ENCODE measurements at regions not wholly inside any gene's neighbourhood (a gene's known extent, or its start where the extent isn't known, plus 50 kb on each side); places are given as distances from the start of the nearest gene placed in this dataset.
"Not testable (repeated sequence)": the region's sequence is repeated elsewhere in the genome, so short reads cannot be mapped to it uniquely, and the experiment has no call there.

DNA sequence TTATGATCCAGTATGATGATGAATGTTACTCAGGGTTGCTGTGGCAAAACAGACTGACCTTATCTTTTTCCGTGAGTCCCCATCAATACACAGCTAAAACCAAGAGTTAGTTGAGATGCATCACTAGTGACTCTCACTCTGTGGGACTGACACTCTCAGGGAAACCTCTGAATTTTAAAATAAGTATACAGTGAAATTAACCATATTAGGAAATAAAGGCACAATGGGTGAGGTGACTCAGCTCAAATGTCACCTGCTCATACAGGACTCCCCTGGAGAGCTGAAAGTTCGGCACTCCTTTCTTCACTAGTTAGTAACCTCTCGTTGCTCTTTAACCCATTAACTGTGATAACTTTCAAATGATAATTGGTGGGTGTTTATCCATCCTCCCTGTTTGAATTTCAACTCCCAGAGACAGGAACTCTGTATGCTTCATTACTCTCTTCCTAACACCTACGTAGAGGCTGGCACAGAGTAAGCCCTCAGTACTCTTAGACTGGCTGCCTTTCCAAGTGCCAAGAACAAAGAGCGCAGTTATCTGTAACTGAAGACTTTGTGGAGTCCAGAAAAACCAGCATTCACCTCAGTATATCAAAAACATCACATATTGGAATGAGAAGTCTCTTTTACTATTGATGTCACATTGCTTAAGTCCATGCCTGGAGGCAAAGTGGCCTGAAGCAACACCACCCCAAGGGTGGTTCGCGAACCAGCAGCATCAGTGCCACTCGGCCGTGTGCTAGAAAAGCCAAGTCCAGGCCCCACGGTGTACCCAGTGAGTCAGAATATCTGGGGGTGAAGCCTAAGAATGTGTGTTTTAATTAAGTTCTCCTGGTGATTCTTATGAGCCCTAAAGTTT, 91.1 kb downstream of the NIBAN1 start:
- no peak for DNase-seq

DNA sequence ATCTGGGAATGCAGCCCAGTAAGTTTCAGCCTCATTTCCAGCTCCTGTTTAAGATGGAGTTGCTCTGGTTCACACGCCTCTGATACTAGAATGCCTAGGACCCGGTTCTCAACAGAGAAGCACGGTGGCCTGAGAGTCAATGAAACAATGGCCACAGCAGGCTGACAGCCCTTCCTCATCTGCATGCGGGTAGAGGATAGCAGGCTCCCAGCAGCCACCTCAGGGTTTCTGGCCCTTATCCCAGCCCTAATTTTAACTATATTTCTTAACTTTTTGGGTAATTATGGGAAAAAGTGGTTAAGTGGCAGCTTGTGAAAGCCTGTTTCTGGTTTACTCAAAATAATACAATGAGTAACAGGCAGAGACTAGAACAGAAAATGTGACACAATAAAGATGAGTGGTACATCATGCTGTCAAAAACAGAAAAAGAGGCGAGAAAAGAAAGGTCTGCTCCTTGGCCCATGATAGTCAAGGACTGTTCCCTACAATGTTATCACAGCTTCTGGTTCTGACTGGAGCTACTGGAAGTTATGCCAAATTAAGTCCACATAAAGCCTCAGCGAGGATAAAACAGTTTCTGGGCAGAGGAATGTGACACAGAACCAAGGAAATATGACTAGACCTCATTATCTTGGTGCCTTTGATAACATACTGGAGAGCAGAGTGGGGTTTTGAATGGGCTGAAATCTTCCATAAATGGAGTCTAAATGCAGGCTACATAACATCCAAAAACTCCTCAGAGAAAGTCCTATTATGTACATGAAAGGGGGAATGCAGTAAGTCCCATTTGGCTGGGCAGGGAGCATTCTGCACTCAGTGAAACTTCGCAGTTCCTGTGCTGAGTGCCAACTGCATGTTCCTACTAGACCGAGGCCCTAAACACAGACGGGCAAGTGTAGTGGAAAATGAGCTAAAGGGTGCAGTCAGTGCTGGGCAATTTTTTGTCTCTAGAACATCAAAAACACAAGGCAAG, 92.1 kb downstream of the NIBAN1 start:
- no peak for DNase-seq

GRCh38 chr1:184879876-184880557, 94.3 kb downstream of the NIBAN1 start:
- no peak for DNase-seq

DNA sequence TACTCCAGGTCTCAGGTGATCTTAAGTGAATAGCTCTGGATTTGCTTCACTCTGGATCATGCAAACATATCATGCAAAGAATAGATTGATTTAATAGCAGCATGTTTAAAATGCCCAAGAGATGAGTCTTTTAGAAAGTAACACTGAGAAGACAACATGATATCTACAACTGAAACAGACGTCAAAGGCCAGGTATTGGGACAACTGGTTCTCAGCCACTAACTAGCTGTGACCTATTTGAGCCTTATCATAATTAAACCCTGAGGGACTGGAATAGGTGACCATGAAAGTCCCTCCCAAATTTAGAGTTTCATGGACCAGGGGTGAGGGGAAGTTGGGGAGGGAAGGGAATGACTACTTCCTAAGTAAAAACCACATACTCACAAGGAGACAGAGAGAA, 95.7 kb downstream of the NIBAN1 start:
- no peak for DNase-seq

DNA sequence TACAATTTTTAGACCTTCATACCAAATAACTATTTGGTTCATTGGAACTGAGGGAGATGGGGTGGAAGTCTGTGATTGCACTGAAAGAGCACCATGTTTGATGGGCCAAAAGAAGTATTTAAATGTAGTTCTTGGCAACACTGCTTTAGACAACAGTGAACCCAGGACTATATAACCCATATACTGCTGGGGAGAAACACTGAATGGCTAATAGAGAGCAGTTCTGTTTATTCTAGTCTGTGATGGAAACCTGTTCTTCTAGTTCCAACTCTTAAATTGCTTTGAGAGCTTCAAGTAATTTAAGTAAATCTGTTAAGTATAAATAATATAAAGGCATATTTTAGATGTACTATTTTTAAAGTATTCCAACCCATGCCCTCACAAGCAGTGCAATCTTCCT, 96.3 kb downstream of the NIBAN1 start:
- DNase-seq = no peak

GRCh38 chr1:184876015-184876414, 98.3 kb downstream of the NIBAN1 start:
- not testable (repeated sequence) for DNase-seq

GRCh38 chr1:184875218-184875617, 99.1 kb downstream of the NIBAN1 start:
- no peak for DNase-seq

GRCh38 chr1:184870319-184870718, 104.0 kb downstream of the NIBAN1 start:
- DNase-seq = no peak

GRCh38 chr1:184867866-184868689, 106.2 kb downstream of the NIBAN1 start:
- DNase-seq = no peak

DNA sequence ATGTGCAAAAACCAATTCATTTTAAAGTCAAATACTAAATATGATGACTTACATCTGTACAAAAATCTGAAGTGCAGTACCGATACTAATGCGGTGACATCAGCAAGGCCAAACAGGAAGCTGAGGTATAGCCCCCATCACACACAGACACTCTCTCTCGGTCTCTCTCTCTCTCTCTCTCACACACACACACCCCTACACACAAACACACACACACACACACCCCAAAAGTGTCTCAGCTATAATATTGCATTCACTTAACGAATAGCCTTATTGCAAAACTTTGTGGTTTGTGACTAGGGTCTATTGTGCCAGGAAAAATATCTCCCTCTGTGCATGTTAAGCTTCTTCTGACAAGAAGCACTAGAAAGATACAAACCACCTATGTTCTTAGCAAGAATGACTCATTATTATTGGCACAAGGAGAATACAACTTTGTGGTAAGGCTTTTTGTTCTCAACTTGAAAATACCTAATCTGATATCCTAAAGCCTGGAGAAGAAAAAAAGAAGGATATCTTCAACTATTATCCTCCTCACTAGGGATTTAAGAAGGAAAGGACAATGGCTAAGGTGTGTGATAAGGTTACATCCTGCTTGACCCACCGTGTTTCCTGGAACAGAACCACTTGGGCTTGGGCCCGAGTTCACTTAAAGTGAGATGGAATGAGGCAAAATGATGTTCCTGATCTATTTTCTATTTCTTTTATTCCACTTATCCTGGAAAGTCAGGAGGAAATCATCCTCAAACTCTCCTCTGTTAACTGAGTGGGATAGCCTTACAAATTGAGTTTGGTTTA, 107.1 kb downstream of the NIBAN1 start:
- DNase-seq = peak; percentile 69

GRCh38 chr1:184866586-184866985, 107.7 kb downstream of the NIBAN1 start:
- no peak for DNase-seq

- no peak for DNase-seq
Measured at GRCh38 chr1:184865831-184866230, 108.5 kb downstream of the NIBAN1 start.

DNA sequence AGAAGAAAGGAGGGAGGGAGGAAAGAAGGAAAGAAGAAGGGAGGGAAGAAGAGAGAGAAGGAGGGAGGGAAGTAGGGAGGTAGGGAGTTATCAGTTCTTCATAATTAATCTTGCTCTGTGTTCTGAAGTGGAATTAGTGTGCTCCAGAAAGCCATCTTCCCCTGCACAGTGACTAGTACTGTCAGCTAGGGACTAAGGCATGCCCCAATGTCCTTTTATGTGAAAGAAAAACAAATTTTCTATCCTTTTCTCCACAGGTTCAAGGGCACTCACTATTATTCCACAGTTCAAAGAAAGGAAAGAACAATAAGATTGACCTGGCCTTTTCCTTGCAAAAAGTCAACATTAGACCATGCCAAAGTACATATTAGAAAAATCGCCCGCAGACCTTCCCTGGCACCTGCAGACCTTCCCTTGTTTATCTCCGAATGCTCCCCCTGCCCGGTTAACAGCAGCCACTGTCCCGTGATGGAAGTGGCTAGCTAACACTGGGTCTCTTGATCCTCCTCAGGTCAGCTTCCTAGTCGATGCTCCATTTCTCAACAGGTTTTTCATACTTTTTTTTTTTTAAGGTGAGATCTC, 107.2 kb upstream of the EDEM3 start:
- no peak for DNase-seq

DNA sequence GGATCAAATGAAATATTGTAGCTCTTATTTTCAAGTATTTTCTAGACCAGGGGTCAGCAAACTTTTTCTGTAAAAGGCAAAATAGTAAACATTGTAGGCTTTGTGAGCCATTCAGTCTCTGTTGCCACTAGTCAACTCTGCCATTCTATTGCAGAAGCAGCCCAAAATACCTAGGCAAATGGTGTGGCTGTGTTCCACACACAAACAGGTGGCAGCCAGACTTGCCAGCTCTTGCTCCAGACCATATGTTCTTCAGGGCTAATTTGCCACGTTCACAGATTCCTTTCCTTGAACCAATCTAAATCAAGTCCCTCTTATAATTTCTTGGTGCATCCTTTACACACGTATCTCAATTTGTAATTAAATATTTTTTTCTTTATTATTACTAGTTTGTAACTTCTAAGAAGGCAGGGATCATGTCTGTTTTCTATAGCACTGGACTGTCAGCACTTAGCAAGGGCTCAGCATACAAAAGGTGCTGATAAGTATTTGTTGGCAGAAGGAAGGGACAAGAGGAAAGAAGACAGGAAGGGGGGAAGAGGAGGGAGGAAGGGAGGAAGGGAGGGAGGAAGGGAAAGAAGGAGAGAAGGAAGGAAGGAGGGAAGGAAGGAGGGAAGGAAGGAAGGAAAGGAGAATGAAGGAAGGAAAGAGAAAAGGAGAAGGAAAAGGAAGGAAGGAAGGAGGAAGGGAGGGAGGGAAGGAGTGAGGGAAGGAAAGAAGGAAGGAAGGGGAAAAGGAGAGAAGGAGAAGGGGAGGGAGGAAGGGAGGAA, 106.5 kb upstream of the EDEM3 start:
- no peak for DNase-seq

- DNase-seq = no peak
Measured at GRCh38 chr1:184860535-184860934, 105.9 kb upstream of the EDEM3 start.

- DNase-seq = no peak
Measured at GRCh38 chr1:184859381-184860105, 104.9 kb upstream of the EDEM3 start.

GRCh38 chr1:184858288-184858687, 103.6 kb upstream of the EDEM3 start:
- DNase-seq = no peak

GRCh38 chr1:184854496-184855140, 100.0 kb upstream of the EDEM3 start:
- DNase-seq = no peak

GRCh38 chr1:184854036-184854435, 99.4 kb upstream of the EDEM3 start:
- no peak for DNase-seq
